NCI-H146 (cell line): ENCODE measurements at regions not wholly inside any gene's neighbourhood (a gene's known extent, or its start where the extent isn't known, plus 50 kb on each side); places are given as distances from the start of the nearest gene placed in this dataset.

Experiments used
- DNase-seq: peaks from one replicate; lab custom pipeline; 2025; lab: John Stamatoyannopoulos, UW

DNA sequence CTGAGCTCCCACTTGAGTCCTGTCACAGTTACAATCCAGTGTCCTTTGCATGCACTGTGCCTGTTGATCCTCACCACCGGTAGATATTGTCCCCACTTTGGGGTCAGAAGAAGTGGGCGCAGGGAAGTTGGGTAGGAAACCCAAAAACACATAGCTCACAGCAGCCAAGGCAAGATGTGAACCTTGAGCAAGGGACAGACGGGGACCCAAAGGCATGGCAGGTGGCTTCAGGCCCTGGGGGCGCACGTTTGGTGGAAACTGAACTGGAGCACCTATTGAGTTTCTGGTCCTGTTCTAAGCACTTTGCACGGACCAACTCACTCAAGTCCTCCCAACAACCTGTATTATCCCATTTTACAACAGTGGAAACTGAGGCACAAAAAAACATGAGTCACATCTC, 82.8 kb upstream of the ZNF716 start:
- no peak for DNase-seq

DNA sequence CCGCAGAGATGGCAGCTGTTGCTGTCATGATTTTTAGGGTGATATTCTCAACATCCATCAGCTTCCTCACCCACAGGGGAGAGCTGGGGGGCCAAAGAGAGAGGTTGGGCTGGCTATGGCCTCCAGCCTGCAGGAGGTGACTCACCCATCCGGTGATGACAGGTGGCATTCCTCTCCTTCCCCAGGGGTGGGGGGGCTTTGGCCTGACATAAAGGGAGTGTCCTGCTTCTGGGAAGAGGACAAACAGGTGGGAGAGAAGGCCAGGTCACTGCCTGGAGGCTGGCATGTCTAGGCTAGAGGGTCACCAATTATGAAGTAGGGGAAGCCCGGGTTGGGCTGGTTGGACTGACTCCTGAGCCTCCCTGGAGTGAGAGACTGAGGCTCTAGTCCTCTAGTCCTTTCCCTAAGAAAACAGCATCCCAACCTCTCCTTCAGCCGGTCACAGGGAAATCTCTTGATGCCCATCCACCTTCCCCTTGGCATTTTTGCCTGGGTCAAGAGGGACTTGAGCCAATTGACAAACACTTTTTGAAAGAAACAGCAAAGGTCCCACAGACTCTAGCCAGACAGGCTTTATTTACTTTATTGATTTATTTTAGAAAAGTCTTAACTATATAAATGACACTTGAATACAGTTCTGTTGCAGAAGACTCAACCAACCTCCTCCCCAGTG, 79.8 kb upstream of the ZNF716 start:
- no peak for DNase-seq

DNA sequence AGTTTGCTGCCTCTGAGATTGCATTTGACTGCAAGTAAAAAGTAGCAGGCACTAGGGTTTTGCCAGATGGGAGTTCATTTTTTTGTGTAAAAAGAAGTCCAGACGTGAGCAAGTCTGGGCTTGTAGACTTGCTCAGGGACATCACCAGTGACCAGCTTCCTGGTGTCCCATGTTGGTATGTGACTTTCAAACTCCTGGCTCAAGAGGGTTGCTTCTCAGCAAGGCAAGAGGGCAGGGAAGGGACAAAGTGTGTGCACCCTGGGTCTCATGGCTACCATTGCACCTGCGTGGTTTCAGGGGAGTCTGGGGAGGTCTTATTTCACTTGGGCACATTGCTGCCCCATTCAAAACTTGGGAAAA, 79.3 kb upstream of the ZNF716 start:
- DNase-seq, result no peak

DNA sequence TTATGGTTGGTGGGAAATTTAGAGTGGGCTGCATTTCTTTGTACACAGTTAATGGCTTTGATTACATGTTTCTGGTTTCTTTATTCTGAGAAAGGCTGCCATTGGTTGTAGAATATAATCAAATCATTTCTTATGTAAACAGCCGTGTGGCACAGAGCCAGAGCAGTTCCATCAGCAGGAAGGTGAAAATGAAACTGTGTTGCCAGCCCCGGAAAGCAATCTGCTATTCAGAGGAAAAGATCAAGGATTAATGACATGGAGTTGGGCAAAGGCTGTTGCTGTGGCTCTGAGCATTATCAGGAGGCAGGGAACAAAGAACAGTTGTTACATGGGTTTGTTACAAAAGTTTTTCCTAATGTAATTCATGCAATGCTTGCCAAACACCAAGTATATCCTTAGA, 74.2 kb upstream of the ZNF716 start:
- DNase-seq, result no peak

DNA sequence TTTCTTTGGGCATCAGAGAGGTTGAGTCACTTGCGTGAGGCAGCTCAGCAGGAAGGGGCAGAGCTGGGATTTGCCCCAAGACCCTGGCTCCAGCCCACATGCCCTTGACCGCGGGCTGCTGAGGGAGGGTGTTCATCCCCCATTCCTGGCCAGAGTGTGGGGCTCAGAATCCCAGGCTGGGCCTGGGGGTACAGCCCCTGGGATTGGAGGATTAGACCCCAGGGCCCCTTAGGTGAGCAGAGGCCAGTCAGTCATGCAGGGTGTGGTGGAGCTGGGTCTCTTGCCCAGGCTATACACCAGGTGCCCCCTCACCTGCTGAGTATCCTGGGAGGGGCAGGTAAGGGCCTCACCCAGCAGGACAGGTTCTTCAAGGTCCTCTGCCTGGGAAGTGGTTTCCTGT, 68.4 kb upstream of the ZNF716 start:
- DNase-seq, result no peak

DNA sequence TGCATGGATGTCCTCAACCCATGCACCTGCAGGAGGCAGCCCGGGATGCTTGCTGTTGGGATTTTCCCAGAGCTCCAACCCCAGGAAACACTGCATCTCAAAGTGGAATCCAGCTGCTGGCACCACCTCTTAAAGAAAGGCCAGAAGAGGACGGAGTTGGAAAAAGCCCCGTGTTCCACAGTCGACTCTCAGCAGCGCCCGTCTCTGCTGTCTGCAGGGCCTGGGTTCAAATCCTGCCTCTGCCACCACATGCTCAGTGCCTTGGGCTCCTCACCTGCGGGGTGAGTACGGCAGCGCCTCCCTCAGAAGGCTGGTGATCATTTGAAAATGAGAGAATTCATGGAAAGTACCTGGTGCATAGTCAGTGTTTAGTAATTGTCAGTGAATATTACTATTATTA, 65.6 kb upstream of the ZNF716 start:
- DNase-seq, result no peak

DNA sequence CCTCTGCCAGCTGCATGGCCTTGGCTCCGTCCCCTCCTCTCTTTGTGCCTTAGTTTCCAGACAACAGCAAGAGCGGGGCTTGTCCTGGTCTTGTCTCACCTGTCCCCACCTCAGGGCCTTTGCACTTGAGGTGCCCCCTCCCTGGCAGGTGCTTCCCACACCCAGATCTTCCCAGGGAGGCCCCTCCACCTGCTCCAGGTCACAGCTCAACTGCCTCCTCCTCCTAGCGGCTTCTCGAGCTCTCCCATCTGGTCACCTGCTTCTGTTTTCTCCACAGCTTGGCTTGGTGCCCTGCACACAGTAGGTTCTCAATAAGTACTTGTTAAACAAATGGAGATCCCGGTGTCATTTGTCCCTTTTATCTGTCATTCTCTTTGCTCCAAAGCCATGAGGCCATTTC, 64.3 kb upstream of the ZNF716 start:
- DNase-seq, result no peak

DNA sequence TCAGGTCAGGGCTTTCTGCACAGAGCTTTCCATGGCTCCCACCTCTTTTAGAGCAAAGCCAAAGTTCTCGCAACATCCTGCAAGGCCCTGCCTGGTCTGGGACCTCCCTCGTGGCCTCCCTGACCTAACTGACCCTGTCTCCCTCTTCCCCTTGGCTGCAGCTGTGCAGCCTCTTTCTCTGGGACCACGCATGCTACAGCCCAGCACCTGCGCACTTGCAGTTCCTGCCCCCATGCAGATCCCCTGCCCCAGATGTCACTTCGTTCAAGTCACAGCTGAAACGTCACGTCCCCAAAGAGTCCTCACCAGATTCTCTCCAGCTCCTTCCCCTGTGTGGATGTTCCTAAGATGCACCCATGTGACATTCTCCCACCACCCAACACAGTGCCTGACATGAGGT, 61.2 kb upstream of the ZNF716 start:
- DNase-seq, result no peak

DNA sequence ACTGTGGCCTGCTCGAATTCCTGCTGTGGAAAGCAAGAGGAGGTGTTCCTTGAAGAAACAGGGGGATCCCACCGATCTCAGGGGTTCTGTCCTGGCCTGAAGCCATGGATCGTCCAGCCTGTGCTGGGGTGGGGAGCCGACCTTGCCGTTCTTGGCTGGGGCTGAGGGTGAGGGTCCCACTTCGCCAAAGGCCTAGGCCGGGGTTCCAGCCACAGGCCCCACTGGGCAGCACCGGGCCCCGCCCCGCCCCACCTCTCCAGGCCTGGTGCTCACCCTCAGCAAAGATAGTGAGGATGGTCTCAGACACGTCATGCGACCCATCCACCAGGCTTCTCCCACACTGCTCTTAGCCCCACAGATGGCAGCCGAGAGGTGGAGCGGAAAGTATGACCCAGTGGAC, 51.4 kb upstream of the ZNF716 start:
- DNase-seq, result no peak

DNA sequence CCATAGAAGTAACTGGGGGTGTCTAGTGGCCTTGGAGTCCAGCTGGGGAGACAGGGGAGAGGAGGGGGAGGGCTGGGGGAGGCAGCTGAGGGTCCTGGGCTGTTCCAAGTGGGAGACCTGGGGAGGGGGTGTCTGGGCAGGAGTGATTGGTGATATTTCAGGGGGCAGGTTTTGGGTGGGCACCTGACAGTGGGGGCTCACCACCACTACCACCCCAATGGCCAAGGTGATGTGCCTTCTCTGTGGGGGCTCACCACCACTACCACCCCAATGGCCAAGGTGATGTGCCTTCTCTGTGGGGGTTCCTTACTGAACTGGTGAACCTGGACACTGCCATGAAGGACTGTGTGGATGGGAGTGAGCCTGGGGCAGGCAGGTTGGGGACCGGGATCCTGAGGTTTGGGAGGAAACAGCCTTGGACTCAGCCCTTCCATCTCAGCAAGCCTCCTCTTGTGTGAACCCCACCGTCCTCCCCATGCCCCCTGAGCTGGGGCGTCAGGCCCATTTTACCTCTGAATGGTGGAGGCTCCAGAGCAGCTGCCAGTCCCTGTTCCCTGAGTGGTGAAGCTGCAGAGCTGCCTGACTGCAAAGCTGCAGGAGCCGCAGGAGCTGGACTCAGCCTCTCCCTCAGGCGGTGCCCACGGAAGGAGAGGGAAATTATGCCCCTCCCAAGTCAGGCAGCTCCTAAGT, 50.6 kb upstream of the ZNF716 start:
- no peak for DNase-seq

DNA sequence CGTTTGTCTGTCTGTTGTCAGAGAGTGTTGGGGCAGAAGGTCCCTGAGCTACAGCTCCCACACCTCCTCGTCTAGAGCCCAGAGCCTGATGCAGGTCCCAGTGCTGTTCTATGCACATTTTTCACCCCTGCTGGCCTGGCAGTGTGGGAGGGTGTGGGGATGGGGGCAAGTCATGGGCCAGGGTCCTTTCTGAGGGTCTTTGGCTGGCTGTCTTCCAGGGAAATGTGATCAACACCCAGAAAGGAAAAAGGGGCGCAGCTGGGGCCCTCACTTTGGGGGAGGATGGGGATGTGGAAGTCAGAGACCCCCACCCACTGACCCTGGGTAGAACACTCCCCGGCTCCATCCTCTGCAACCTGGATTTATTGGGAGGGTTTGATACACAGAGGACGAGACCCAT, 50.0 kb upstream of the ZNF716 start:
- no peak for DNase-seq
